Left renal cortex interstitium (tissue), 4 donors: ENCODE measurements at regions not wholly inside any gene's neighbourhood (a gene's known extent, or its start where the extent isn't known, plus 50 kb on each side); places are given as distances from the start of the nearest gene placed in this dataset.

Experiments
- DNase-seq, 4 donors: peaks; one replicate each; pipeline ENCODE4 v3.0.0-alpha.2; 2013; ENCODE audit warnings: low read depth in 4 of 4, low spot score in 2 of 4, missing footprints in 1 of 4

DNA sequence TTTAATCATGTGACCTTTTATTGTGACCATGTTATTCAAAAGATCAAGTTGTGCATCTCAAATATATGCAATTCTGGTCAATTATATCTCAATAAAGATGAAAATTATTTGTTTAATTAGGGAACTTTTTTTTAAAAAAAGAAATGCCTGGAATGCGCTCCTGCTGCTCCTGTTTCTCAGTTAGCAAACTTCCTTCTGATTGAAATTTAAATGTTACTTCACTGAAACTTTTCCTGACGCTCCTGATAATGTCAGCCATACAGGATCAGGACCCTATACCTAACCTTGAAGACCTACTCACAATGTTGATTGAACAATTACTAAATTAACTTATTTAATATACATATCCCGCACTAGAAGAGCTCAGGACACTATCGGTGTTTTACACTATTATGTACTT, 190.4 kb downstream of the MACC1 start:
- no peak for DNase-seq

DNA sequence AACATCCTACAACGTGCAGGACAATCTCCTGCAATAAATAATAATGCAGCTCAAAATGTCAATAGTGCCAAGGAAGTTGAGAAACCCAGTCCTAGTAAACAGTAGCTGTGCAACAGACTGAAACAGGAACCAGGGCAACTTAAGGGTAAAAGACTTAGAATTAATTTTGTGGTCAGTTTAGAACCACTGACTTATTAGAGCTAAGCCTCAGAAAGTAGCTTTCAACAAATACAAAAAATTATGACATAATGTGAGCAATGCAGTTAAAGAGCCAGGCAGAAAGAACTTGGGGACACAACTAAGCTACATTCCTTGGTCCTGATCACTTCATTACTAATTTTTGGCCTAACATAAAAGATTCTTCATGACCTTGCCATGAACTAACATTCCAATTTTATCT, 195.4 kb downstream of the MACC1 start:
- no peak for DNase-seq

DNA sequence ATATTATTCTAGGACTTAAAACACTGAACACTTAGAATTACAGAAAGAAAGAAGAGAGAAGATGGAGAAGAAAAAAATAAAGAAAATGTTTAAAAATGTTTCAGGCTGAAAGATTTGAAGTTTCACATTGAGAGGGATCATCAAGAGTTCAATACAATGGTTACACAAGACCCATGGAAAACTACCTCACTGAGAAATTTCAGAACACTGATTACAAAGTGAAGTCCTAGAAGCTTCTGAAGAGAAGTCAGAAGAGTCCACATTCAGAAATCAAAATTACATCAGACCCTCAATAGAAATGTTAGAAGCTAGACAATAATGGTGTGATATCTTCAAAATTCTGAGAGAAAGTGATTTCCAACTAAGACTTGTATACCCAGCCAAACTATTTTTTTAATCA, 196.1 kb downstream of the MACC1 start:
- DNase-seq: no peak

DNA sequence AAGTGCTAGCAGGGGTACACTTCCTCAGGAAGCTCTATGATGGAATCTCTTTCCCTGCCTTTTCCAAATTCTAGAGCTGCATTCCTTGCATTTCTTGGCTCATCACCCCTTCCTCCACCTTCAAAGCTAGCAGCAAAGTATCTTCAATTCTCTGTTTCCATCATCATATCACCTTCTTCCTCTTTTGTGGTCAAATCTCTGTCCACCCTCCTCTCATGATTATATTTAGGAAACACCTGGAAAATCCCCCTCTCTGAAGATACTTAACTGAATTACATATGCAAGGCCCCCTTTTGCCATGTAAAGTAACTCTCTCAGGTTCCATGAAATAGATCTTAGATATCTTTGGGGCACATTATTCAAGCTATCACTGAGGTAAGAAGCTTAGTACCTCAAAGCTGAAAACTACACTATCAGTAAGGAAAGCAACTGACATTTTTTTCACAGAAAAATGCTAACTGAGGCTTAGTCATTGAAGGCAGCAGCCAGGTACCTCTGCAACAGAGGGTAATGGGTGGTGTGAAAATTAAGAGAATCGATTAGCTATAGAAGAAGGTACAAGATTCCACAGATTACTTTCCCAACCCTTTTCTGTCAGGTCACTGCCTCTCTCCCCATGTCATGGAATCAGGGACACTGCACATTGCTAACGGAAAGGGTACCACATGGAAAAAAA, 197.3 kb downstream of the MACC1 start:
- no peak for DNase-seq

DNA sequence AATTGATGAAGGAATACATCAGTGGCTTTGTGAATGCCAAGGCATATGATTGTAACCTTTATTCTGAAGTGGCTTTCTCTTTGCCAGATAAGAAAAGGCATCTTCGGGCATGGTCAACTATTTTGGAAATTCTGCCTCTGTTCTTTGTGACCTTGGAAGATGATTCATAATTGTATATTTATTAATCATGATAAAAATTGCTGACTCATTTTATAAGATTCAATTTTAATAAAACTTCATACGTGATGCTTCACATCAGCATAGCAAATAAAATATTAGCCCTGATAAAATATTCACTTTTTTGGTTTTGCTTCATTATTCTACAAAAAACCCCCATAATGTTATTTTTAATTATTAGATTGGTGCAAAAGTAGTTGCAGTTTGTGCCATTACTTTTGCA, 200.5 kb downstream of the MACC1 start:
- DNase-seq: no peak

DNA sequence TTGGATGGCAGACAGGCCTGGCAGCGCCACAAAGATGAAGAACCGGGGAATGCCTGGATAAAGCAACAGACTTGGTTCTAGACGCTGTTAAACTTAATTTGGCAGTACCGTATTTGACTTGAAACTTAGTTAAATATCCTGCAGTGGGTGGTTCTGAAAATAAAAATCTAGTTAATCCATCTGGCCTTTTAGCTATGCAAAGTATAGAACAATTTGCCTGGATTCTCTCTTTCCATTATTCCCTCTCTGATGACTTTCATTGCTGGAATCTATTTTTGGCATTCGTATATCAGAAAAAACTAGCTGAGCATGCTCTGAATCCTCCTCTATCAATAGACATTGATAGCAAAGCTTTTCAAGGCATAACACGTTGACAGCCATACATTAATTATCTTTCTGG, 203.6 kb downstream of the MACC1 start:
- no peak for DNase-seq

DNA sequence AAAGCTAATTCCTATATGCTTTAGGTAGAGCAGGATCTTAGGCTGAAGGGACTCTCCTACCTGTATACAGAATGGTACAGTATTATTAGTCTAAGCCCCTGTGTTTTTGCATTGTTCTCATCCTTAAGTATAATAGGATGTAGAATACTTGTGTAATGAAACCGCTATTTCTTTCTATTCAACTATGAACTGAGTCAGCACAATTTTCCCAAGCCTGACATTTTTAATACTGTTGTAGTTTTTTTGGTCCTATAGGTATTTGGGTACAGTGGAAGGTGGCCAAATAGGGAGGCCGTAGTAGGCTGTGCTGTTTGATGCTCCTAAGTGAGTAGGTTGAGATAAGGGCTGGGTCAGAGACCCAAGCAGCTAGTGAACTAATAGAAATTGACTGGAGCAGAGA, 205.1 kb downstream of the MACC1 start:
- DNase-seq: no peak

DNA sequence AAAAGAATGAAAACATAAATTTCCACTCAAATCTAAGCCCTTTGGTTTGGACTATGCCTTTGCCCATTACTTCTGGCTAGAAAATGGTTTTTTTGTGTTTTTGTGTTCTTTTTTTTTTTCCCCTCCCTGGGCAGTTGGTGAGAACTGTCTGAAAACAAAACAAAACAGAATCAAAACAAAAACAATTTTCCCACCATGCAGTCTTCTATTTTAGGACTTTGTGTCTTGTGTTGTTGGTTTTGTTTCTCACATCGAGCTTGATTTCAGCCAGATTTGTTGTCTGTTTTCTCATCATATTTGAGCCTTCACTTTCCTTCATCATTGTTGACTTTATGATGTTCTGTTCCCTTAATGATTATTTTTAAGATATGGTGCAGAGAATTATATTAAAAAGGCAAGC, 206.3 kb downstream of the MACC1 start:
- DNase-seq: no peak

DNA sequence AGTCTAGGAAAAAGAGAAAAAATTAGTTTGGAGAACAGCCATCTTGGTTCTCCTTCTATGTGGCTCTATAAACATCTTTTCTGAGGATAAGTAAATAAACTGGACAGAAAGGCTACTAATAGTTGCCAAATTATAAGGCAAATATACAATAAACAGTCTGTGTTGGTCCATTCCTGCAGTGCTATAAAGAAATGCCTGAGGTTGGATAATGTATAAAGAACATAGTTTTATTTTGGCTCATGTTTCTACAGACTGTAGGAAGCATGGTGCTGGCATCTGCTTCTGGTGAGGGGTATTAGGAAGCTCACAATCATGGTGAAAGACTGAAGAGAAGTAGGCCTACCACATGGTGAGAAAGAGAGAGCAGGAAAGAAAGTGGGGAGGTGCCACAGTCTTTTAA, 209.7 kb downstream of the MACC1 start:
- no peak for DNase-seq

DNA sequence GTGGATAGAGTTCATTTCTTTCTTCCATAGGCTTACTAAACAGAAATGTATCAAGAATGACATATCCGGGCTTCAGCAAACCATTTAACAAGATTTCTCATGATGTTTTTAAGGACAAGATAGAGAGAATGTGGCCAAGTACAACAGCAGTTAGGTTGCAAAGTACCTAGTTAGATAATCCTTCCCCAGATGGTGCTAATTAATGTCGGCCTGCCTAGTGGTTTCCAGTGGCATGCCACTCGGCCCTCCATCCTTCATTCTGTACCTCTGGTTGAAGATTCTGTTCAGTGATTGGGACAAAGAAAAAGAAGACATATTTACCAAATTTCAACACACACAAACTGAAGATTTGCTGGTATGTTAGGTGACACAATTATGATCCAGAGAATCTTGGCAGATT, 212.1 kb downstream of the MACC1 start:
- DNase-seq: no peak

DNA sequence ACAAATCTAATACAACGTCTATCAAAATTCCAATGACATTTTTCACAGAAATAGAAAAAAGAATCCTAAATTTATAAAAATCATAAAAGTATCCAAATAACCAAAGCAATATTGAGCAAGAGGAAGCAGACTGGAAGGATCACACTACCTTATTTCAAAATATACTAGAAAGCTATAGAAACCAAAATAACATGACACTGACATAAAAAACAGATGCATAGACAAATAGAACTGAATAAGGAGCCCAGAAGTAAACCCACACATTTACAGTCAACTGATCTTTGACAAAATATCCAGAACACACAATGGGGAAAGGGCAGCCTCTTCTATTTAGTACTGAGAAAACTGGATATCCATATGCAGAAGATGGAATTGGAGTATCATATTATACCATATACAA, 217.5 kb downstream of the MACC1 start:
- no peak for DNase-seq

DNA sequence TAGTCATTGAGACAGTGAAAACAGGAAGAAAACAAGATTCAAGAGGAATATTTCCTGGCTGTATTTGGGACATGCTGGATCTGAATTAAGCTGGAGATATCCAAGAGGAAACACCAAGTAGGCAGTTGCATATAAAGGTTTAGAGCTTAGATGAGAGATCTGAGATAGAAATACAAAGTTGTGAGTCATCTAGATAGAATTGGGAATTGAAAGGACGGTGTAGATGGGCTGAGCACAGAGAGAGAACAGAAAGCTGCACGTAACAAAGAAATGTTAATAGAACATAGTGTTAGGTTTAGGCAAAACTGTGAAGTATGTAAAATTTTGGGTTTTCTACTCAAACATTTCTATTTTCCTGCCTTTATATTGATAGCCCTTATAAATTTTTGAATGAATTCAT, 218.5 kb upstream of the TMEM196 start:
- DNase-seq: no peak

DNA sequence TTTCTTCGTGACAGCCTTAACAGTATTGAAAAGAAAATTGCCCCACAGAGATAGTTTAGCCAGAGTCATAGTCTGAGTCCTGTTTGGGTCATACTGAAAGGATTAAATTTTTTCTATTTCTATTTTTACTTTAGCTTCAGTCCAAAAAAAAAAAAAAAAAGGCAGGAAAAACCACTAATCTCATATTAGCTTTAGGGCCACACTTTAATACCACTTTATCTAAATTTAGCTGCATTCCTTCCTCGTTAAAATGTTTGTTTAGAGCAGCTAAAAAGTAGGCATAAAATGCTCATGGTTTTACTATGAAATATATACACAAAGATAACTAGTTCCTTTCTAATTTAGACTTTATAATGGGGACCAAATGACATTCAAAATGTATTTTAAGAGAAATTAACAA, 216.5 kb upstream of the TMEM196 start:
- DNase-seq: no peak

DNA sequence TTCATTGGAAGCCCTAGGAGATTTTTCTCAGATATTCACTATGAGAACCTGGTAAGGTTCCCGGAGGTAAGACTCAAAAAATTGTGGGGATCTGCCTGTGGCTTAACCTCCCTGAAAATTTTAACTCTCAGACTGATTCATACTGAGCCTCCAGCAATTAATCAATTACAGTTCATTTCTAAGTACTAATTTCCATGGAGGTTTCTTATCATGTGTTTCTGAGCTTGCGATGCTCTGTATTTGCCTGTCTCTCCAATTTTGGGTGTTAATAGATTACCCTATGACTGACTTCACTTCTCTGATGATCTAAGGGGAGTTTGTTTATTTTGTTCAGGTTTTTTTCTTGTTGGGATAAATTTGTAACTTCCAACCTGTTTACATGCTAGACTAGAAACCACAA, 215.4 kb upstream of the TMEM196 start:
- no peak for DNase-seq

DNA sequence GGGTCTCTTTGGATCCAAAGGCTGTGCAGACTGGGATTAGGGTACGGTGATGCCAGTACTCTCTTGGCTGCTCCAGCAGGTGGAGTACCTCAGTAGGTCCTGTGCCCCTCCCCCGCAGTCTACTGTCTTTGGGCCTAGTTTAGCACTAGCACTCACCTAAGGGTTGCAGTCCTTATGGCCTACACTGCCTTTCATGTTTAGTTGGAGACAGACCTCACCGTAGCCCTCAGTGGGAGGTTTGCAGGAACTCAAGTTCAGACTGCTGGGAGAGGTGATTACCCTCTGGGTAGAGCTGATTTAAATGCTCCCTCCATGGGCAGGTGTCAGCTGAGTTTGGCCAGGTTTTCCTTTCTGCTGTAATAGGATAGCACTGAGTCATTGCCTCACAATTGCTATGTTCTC, 210.8 kb upstream of the TMEM196 start:
- no peak for DNase-seq

DNA sequence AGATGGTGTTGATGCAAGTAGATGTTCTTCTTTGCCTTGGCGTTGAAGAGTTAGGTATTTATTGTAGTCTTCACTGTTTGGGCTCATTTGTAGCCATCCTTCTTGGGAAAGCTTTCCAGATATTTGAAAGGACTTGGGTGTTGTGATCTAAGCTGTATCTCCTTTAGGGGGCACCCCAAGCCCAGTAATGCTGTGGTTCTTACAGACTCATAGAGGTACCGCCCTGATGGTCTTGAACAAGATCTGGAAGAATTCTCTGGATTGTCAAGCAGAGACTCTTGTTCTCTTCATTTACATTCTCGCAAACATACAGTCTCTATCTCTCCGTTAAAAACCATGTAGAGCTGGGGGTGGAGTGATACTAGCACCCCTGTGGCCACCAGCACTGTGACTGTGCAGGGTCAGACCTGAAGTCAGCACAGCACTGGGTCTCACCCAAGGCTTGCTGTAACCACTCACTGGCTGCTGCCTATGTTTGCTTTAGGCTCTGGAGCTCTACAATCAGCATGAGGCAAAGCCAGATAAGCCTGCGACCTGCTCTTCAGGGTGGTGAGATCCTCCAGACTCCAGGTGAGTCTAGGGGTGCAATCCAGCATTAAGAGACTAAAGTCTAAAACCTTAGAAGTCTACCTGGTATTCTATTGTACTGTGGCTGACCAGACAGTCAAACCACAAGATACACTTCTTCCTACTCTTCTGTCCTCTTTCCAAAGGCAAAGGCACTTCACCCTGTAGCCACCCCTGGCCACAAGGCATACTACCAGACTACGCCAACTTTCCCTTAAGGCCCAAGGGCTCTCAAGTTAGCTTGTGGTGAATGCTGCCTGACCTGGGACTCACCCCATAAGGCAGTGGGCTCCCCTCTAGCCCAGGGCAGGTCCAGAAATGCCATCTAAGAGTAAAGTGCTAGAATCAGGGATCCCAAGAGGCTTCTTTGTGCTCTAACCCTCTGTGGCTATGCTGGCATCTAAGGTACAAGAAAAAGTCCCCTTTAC, 209.7 kb upstream of the TMEM196 start:
- peak in 1 of 4 donors; percentile 12 for DNase-seq

DNA sequence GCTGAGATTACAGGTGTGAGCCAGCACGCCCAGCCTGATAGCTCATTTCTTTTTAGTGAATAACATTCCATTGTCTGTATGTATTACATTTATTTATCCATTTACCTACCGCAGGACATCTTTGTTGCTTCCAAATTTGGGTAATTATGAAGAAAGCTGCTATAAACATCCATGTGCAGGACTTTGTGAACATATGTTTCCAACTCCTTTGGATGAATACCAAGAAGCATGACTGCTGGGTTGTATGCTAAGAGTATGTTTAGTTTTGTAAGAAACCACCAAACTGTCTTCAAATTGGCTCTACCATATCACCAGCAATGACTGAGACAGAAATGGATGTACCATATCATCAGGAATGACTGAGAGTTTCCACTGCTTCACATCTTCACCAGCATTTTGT, 200.2 kb upstream of the TMEM196 start:
- no peak for DNase-seq

DNA sequence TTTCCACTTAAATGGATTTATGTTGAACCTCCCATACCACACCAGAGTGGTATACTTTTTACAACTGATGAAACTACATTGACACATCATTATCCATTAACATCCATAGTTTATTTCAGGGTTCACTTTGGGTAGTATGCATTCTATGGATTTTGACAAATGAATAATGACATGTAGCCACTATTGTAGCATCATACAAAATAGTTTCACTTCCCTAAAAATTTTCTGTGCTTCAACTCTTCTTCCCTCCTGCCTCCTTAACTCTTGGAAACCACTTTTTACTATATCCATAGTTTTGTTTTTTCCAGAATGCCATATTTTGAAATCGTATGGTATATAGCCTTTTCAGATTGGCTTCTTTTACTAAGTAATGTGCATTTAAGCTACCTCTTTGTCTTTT, 199.5 kb upstream of the TMEM196 start:
- no peak for DNase-seq

DNA sequence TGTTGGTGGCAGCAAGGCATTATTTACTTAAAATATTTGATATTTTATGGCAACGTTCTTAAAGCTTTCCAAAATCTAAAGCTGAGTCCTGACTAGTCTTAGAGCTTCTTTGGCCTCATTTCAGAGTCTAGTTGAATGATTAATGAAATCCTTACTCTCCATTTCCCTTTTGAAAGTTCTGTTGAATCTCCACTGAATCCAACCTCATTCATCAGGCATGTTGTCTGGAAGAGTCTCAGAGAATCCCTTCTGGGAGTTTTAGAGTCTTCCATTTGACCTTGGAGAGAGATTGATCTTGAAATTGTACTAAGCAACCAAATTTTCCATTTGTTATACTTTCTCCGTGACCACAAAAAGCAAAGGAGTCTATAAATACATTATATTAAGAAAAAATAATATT, 198.5 kb upstream of the TMEM196 start:
- no peak for DNase-seq

DNA sequence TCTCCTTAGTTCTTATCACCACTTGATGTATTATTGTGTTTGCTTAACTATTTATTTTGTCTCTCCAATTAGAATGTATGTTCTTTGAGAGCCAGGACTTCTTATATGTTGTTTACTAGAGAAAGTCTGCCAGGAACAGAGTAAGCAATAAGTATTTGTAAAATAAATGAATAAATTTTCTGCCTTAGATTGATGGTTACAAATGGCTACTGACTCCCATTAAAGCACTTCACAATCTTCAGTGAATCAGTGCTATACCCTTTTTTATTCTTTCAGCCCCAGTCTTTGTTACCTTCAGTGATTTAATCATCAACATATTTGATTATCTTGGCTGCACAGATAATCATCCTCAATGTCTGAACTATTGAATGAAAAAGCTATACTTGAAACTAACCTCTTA, 197.1 kb upstream of the TMEM196 start:
- DNase-seq: no peak

DNA sequence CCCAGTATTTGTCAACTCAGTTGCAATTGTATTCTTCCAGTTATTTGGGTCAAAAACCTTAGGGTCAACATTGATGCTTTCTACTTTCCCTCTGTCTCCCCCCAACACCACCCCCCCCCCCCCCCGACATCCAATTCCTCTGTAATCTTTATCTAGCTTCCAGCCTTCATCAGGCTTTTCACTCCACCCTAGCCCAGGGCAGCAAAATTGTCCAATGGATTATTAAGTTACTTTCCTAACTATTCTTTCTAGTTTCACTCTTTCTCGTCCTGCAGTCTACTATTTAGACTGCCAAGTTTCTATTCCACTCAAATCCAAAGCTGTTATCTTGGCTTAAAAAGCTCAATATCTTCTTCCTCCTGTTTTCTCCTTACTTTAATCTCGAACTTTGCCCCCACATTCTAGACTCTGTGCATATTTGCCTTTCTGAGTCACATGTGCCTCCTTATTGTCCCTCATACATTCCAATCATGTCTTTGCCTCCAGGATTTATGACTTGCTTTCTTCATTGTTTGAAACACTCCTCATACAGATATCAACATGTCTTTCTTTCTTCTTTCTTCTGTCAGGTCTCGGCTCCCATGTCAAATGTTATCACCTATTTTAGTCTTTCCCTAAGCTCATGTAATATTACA, 196.6 kb upstream of the TMEM196 start:
- DNase-seq: no peak

DNA sequence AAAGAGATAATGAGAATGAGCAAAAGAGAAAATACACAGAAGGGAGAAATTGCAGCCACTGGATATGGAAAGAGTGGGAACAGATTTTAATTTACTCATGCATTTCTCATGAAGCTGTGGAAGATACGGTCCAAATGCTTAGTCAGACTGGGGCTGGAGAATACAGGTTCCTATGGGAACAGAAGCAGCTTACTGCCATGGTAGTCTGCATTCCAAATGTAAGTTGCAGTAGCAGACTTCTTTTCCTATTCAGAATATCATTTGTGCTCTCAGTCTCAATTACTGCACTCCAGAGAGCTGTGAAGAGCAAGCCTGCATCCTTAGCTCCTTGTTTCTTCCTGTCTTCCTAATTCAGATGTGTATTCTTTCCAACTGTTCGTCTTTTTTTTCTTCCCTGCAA, 190.8 kb upstream of the TMEM196 start:
- DNase-seq: no peak
